ENCODE measurements at regions not wholly inside any gene's neighbourhood (a gene's known extent, or its start where the extent isn't known, plus 50 kb on each side); places are given as distances from the start of the nearest gene placed in this dataset.

DNA sequence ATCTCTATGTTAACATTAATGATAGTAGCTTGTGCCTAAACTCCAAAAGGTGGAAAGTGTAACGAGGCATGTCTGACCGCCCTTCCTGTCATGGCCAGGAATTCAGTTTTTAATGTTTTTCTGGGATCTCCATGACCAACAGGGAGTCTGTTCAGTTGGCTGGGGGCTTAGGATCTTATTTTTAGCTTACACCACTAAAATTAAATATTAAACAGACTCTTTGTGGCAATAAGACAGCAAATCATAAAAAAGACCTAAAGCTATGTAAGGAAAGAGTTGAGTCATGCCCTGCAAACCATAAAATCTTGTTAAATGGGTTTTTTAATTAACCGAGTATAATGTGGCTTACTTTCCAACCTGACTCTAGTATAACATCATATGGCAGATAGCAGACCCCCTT is 247.8 kb downstream of the DIRAS2 start:
- no peak for DNase-seq
- H3K4me3 ChIP-seq (ENCODE audit: low read depth, low read length), result no peak overlapping the region
- TF ChIP-seq, protein P1, sequence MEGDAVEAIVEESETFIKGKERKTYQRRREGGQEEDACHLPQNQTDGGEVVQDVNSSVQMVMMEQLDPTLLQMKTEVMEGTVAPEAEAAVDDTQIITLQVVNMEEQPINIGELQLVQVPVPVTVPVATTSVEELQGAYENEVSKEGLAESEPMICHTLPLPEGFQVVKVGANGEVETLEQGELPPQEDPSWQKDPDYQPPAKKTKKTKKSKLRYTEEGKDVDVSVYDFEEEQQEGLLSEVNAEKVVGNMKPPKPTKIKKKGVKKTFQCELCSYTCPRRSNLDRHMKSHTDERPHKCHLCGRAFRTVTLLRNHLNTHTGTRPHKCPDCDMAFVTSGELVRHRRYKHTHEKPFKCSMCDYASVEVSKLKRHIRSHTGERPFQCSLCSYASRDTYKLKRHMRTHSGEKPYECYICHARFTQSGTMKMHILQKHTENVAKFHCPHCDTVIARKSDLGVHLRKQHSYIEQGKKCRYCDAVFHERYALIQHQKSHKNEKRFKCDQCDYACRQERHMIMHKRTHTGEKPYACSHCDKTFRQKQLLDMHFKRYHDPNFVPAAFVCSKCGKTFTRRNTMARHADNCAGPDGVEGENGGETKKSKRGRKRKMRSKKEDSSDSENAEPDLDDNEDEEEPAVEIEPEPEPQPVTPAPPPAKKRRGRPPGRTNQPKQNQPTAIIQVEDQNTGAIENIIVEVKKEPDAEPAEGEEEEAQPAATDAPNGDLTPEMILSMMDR (IDR thresholded peaks at IDR 0.05; ENCODE audit: low read depth, low read length), result no peak

DNA sequence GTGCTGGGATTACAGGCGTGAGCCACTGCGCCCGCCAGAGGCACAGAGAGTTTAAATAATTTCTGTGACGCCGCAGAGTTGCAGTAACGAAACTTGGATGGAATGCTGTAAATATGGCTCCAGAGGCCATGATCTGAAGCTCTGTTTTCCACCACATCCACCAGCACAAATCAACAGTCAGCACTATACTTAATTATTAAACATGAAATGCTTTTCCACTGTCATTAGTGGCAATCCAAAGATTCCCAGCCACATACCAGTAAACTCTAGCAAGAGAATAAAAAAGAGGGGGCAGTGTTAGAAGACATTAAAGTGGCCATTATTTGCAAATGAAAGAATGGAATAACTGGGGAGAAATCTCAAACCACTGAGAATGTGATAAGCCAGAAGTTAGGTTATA is 242.5 kb downstream of the DIRAS2 start:
- H3K9me3 ChIP-seq, result no peaks in the 10 kb centered on the region
- H3K4me1 ChIP-seq, result no peaks in the 10 kb centered on the region
- no peaks in the 10 kb centered on the region for H3K36me3 ChIP-seq
- no peak overlapping the region for H3K4me3 ChIP-seq (ENCODE audit: low read depth, low read length)
- no peaks in the 10 kb centered on the region for H3K27me3 ChIP-seq
- TF ChIP-seq, protein P1 (IDR thresholded peaks at IDR 0.05; ENCODE audit: low read depth, low read length), result no peak
- DNase-seq, result no peak

More for the DNA sequence above, 247.8 kb downstream of the DIRAS2 start:
- Histone ChIP-seq H3K9me3 (no peaks in the 10 kb centered on the region), H3K36me3 (no peaks in the 10 kb centered on the region), H3K4me1 (no peaks in the 10 kb centered on the region), H3K27me3 (no peaks in the 10 kb centered on the region)

DNA sequence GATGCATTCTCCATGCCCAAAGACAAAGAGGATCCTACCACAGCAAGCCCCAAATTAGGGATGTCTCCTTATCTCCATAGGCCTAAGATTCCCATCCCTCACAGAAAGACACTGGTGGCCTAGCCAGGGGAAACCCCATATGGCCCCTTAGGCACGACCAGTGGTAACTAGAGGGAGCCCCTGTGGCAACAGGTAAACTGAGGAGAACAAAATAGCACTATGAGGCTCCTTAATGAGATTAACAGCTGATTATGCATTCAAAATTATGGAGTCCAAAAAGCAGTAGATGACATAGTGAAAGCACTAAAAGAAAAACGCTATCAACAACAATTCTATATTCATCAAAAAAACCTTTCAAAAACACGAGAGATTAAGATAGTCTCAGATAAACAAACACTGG is 234.0 kb downstream of the DIRAS2 start:
- Histone ChIP-seq H3K4me1 (no peaks in the 10 kb centered on the region), H3K36me3 (no peaks in the 10 kb centered on the region), H3K9me3 (no peaks in the 10 kb centered on the region; the same call in 1 of the 2 replicates), H3K4me3 (ENCODE audit: low read depth, low read length) (no peak overlapping the region), H3K27me3 (no peaks in the 10 kb centered on the region)
- no peak for DNase-seq
- TF ChIP-seq, protein P1 (IDR thresholded peaks at IDR 0.05; ENCODE audit: low read depth, low read length), result no peak

DNA sequence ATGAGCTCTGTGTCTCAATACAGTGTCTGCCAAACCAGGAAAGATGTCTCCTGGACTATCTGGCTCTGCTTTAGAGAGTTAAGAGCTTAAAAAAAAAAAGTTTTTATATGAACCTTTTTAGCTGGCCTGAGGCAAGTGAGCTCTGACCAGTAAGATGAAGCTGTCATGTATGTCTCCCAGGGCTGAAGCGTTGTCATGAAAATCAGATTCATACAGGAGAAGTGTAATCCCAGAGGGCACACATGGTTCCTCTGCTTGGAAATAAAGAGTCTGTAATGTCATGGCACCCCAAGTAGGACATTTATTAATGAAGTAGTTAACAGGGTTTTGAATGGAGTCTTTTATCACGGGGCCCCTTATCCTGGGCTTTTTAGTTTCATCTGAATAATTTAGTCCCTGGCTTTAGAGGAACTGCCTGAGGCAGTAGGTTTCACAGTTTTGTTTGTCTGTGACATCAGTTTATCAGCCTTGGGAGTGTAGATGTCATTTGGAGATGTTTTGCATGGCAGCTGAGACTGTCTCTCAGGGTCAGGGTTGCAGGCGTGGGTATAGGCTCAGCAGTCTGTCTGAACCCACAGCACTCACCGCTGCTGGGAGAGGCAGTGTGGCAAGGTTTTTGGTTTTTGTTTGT is 223.3 kb downstream of the DIRAS2 start:
- Histone ChIP-seq H3K36me3 (no peaks in the 10 kb centered on the region), H3K4me3 (ENCODE audit: low read depth, low read length) (no peak overlapping the region), H3K9me3 (no peaks in the 10 kb centered on the region), H3K27me3 (no peaks in the 10 kb centered on the region), H3K4me1 (no peaks in the 10 kb centered on the region)
- TF ChIP-seq, protein P1 (IDR thresholded peaks at IDR 0.05; ENCODE audit: low read depth, low read length), result no peak
- no peak for DNase-seq

DNA sequence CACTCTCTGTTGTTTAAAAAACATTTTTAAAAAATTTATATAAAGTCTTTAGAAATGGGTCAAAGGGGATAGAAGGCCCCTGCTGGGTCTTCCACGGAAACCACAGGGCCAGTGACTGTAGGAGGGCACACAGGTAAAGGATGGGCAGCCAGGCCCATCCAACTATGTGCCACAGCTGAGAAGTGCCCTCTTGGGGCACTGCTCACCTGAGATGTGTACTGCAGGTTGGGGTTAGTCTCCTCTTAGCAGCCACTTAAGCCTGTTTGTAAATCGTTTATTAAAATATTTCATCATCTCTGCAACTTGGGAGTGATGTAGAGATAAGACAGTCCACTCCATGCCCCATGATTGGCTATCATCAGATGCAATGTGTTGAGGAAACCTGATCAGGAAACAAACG is 222.4 kb downstream of the DIRAS2 start:
- Histone ChIP-seq H3K9me3 (no peaks in the 10 kb centered on the region), H3K36me3 (no peaks in the 10 kb centered on the region), H3K4me1 (no peaks in the 10 kb centered on the region), H3K4me3 (ENCODE audit: low read depth, low read length) (no peak overlapping the region), H3K27me3 (no peaks in the 10 kb centered on the region)
- TF ChIP-seq, protein P1 (IDR thresholded peaks at IDR 0.05; ENCODE audit: low read depth, low read length), result no peak
- no peak for DNase-seq

- Histone ChIP-seq H3K4me1 (no peaks in the 10 kb centered on the region), H3K9me3 (no peaks in the 10 kb centered on the region), H3K36me3 (no peaks in the 10 kb centered on the region), H3K4me3 (ENCODE audit: low read depth, low read length) (no peak overlapping the region), H3K27me3 (no peaks in the 10 kb centered on the region)
- DNase-seq, result no peak
- TF ChIP-seq, protein P1 (IDR thresholded peaks at IDR 0.05; ENCODE audit: low read depth, low read length), result no peak
Measured at GRCh38 chr9:90420768-90421513, 221.7 kb downstream of the DIRAS2 start.
